GM18867 (cell line): ENCODE measurements at regions not wholly inside any gene's neighbourhood (a gene's known extent, or its start where the extent isn't known, plus 50 kb on each side); places are given as distances from the start of the nearest gene placed in this dataset.

ENCODE experiments used
- ATAC-seq: cut with Tn5 transposase; IDR thresholded peaks from one replicate; pipeline ENCODE4 v1.9.1; 2021; ENCODE audit warnings: mild to moderate bottlenecking, moderate library complexity; ENCODE audit not compliant: unreplicated experiment

DNA sequence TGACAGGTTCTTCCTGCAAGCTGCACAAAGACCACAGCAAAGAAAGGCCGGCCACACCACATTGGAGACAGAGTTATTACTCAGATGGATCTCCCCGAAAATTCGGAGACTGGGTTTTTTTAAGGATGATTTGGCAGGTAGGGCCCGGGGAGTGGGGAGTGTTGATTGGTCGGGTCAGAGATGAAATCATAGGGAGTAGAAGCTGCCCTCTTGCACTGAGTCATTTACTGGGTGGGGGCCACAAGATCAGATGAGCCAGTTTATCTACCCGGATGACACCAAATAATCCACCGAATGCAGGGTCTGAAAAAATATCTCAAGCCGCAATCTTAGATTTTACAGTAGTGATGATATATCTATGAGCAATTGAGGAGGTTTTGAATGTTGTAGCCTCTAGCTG is 401.8 kb upstream of the FAT3 start:
- no peak for ATAC-seq

DNA sequence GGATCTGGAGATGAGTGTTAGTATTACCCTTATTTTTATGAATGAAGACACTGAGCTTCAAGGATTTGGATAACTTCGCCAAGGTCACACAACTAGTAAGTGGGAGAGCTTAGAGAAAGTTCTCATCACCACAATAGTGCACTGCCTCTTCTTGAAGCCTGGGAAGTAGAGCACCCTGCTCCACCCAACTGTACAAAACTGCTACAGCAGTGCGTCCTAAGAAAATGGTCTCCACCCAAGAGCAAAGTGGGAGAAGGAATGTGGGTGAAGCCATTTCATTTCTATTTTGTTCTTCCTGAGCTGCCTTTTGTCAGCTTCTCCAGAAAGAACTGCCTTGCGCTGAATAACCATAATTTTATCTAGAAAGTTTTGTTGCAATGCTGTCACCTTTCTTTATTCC is 403.9 kb upstream of the FAT3 start:
- no peak for ATAC-seq

DNA sequence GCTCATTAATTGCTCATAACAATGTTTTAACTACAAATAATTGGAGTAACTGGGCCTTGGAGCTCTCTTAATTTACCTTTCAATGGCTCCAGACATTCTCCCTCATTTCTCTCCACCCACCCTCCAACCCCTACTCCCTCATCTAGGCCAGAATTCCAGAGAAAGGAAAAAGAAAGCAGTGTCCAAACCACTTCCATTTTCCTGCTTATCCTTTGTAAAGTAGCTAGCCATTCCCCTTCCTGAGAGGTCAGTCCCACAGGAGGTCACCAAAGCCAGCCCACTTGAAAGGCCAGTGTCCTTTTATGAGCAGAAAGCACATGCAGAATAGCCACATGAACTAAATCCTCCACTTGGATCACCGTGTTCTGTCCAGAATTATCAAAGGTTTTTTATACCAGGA is 404.8 kb upstream of the FAT3 start:
- ATAC-seq, result no peak

DNA sequence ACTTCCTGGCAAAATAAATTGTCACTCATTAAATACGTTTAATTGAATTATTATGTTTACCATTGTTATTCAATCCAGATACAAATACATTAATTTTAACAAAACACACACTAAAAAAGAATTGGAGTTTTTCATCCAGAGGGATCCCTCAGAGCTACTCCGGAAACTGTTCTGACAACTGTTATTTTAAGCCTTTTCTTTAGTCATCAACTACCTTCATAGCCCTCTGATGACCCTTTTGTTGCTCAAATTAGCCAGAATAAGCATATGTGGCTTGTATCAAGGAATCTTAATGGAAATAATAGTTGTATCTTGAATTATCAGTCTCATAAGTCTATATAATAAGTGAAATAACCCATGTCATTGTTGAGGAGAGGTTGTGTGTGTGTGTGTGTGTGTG is 405.4 kb upstream of the FAT3 start:
- ATAC-seq, result no peak

DNA sequence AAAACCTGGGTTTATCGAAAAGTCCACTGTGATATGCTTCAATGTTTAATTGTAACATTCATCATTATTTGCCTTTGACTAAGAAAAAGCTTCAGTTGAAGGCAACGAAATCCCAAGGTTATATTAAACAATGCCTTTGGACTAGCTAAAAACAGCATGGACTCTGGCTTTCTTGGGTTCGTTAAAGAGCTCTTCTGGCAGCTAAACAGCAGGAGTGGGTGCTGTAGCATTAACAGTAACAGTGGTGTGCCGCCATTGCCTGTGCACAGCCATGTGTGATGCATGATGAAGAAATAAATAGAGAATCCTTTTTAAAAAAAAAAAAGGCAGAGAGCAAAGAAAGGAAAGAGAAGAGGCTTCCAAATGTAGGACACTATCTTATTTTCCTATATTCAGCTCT is 406.6 kb upstream of the FAT3 start:
- ATAC-seq, result no peak

DNA sequence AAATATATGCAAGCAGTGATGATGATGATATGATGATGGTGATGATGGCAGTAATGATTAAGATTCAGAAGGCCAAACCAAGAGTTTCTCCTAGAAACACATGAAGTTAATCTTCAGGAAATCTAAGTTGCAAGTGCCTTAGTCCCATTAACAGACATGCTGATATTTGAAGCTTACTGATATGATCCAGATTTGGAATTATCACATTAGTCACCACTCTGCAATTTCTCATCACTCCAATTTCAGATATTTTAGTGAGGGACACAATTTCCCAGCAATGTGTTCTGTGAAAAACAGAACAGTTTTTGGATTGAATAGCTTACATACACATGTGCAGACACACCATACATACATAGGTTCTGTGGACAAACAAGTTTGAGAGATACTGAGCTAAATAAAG is 411.4 kb upstream of the FAT3 start:
- ATAC-seq, result no peak

DNA sequence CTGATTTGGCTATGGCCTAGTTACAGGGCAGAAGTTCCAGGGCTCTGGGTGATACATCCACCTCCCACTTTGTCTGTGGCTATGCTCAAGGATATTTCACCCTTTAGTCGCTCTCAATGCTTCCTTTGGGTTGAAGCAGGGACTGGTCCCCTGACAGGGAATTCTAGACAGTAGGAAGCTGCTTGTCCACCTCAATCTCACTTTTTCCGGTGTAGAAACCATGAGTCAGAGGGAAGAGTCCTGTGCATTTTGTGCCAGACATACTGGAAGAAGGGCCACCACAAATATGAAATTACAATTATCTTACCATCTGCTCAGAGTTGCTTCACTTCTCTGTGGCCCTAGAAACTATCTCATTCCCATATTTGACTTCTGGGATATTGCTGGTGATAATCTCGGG is 413.7 kb upstream of the FAT3 start:
- no peak for ATAC-seq

DNA sequence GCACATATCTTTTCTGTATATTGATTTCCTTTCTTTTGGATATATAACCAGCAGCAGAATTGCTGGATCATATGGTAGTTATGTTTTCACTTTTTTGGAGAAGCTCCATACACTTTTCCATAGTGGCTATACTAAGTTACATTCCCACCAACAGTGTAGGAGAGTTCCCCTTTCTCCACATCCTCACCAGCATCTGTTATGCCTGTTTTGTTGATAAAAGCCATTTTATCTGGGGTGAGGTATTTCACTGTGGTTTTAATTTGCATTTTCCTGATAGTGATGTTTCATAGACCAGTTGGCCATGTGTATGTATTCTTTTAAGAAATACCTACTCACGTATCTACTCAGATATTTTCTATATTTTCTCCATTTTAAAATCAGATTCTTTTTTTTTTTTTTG is 419.3 kb upstream of the FAT3 start:
- ATAC-seq, result no peak

DNA sequence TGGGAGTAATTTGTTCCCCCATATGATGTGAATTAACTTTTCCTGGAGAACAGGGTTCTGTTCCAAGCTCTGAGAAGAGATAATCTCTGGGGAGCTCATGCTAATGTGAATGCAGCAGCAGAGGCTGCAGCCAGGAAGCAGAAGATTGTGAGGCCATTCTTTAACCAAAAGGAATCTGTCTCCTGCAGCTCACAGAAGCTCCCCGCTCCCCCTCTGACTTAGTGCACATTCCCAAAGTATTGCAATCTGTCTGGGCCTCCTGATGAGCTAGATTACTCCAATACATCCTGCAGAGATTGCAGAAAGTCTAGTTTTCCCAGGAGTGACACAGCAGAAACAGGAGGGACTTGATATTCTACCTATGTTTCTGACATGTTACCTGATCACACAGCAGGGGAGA is 420.6 kb upstream of the FAT3 start:
- no peak for ATAC-seq

DNA sequence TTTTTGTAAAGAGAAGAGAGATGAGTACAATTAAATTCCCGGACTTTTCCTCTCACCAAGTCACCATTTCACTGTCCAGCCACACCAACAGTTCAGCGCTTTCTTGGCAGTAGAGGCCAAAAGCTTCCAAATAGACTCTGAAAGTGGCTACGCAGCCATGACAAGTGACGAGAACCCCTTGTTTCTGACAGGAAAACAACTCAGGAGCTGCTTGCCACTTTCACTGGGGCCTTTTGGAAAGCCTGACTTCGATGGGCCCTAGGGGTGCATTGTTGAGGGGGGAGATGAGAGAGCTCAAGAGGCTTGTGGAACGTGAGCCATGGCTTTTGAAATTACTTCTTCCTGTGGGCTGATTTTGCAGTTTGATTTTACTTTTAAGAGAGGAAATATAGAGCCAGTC is 422.1 kb upstream of the FAT3 start:
- no peak for ATAC-seq

DNA sequence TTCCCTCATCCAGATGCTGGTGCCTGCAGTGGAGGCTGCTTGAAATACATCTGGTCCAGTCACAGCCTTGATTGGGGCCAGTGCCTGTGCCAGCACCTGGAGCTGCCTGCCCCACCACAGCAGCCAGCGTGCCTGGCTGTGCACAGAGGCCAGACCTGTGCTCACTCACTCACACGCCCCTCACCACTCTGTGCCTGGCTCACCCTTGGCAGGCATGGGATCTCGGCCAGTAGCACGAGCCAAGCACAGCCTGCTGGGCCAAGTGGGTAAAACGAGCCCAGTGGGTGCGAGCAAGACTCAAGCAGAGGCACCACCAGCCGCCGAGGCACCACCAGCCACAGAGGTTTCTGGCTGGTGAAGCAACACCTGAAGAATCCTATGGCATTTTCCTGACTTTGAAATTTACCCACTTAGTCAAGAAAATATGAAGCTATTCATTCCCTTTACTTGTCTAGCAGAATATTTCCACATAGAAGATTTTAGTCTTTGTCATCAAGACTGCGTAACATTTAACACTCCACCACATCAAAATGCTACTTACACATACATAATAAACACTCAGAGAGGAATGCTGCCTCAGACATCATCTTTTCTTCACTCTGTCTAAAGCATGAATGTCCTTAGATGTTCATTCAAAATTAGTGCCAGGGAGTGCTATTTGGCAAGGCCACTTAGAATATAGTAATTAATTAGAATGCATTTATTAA is 424.3 kb upstream of the FAT3 start:
- no peak for ATAC-seq

DNA sequence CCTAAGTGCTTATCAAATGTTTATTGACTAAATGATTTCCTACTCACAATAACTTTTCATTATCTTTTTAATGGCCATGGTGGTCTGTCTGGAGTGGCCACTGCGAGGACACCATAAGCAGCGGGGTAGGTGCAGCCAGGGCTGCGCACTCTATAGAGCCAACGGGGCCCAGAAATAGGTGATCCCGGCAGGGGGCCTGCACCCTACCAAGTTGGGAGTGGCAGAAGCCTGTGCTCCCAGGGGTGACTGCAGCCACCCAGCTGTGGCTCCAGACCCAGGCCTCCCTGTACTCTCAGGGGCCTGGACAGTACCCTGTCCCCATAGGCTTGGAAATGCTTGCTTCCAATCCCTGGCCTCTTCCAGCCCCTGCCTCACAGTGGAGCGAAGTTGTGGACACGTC is 426.4 kb upstream of the FAT3 start:
- ATAC-seq, result no peak

DNA sequence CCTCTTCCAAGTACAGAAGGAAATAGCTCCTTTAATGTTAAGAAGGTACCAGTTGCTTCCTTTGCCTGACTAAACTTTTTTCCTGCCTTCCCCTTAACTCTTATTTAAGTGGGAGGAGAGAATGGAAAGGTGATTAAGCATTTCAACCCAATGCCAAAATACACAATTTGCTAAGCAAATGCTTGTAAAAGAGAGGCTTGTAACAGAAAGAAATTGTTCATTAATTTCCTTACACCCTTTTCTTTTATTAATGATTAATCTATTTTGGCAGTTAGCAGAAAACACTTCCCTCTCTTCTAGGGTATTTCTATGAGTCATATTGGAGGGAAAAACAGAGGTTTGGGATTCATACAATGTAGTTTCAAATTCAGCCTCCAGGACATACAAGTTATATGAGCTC is 427.6 kb upstream of the FAT3 start:
- ATAC-seq, result no peak

DNA sequence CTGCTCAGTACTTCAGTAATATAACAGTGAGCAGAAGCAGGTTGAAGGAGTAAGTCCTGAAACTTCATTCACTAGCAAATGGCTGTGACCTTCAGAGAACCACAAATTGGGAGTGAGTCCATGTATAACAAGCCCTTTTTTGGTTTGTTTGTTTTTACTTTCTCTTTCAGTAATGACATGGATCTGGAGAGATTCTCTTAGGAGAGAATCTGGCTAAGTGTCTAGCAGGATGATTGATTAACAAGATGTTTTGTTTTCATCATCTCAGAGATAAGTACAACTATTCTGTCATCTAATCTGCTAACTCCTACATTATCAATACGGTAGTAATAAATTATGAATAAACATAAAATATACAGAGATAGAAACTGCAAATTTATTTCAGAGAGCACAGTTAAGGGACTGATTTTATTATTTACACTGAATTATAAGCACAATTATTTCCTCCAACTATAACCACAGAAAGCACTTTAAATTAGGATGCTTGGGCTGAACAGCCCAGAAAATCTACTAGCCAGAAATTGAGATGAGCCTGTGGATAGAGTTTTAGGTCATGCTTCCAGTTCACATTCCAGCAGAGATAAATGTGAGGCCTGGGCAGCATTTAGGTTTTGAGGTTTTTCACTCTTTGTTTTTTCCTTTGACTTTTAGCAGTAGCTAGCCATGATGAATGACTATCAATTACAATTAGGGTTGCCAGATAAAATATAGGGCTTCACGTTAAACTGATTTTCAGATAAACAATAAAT is 429.3 kb upstream of the FAT3 start:
- ATAC-seq, result no peak

DNA sequence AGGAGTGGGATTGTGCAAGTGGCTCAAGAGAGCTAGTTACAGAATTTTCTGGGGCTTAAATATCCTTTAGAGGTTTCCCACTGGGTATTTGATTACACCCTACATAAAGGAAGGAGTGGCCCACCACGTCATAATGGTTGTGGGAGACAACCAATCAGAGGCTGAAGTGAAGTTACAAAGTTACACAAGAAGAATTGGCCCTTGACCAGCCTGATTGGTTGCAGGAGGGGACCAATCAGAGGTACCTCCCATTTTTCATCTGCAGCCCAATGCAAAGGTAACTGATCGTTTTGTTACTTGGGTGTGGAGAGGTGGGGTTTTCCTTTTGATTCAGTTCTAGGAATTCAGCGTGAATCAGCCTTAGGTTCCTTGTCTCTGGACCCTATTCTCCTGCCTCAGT is 430.5 kb upstream of the FAT3 start:
- no peak for ATAC-seq

DNA sequence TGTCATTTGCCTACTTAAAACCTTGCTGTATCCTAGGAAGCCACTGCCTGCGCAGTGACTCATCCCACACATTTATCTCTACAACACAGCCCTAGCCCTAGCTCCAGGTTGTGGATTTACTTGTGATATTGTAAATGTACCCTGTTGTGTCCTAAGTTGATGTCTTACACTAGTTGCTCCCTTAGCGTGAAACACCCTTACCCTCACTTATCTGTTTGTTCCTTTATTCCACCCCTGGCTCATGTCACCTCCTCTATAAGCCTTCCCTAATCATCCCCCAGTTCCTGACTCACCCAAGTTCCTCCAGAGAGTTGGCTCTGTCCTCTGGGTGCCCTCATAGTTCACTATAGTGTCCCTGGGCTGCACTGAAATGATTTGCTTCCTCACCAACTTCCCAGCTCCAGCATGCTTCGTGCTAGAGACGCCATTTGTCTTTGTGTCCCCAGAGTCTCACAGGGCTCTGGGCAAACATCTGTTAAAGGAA is 431.8 kb upstream of the FAT3 start:
- ATAC-seq, result no peak

DNA sequence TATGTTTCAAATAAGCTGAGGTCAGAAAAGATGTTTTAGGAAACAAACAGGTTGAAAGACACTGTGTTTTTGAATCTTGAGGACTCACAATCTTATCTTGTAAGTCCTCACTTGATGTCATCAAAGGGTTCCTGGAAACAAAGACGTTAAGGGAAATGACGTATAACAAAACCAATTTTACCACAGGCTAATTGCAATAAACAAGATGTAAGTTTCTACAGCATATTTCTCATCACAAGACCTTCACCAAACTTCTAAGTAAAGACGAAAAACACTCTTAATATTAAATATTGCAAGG is 433.5 kb upstream of the FAT3 start:
- ATAC-seq, result no peak

DNA sequence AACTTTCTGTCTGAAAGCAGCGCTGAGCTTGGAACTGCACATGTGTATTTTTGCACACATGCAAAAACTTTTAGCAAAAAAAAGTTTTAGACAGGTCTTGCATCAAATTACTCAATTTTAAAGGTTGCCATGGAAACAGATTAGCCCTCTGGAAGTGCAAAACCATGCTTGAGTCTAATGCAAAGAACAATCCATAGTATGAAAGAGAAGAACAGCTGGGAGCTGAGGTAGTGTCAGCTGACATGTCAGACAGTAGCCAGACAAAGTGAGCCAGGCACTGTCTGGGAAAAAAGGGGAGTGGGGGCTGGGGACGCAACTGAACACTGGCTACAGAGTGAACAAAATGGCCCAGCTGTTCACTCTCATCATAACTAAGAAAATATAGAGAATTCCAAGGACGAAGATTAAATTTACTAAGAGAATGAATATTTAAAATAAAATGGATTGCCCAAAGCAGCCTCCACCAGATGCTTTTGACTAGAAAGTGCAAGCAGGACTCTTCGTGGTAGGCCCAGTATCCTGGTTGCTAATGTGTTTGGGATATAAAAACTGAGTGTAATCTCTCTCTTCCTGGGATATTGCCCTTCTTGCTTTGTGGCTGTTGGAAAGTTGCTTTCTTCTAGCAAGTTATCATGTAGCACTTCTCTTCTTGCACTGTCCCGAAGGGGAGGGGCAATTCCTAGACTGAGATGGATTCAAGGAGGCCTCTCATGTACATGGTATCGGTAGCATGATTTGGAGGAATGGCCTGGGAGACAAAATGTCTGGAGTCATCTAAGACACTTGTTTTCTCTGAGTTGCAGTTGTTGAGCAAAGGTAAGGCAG is 434.1 kb upstream of the FAT3 start:
- no peak for ATAC-seq

DNA sequence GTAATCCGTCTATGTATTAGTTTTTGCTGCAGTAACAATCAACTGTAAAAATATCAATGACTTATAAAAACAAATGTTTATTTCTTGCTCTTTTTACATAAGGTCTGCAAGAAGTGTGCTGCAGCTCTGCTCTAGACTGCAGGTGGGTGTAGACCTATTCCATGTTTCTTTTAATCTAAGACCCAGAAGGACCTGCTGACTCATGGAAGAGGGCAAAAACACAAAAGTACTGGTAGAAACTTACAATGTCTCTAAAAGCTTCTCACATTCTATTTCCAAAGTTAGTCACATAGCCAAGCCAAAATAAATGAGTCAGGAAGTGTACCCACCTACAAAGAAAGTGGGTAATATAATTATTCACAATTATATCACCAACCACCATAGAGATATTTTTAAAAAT is 435.9 kb upstream of the FAT3 start:
- ATAC-seq, result no peak

DNA sequence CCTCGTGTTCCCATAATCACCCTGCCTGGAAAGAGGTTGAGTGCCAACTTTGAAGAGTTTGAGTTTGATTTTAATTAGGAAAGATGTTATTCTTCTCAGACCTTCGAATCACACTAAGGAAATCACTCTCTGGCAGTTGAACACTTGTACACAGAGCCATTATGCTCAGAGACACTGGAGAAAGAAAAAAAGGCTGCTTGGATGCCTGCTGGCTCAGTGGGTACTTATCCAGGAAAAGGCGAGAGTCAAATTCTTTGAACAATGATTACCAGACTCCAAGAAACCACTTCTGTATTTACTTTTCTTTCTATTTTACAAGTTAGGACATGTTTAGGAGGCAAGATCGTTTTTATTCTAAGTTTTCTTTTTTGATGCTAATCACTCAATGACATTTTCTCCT is 438.5 kb upstream of the FAT3 start:
- ATAC-seq, result no peak

DNA sequence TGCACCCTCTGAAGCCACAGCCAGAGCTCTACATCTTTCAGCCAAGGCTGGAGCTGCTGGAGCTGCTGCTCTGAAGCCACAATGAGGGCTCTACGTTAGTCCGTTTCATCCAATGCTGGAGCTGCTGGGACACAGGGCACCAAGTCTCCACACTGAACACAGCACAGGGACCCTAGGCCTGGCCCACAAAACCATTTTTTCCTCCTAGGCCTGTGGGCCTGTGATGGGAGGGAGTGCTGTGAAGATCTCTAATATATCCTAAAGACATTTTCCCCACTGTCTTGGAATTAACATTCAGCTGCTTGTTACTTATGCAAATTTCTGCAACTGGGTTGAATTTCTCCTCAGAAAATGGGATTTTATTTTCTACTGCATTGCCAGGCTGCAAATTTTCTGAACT is 441.4 kb upstream of the FAT3 start:
- ATAC-seq, result no peak

DNA sequence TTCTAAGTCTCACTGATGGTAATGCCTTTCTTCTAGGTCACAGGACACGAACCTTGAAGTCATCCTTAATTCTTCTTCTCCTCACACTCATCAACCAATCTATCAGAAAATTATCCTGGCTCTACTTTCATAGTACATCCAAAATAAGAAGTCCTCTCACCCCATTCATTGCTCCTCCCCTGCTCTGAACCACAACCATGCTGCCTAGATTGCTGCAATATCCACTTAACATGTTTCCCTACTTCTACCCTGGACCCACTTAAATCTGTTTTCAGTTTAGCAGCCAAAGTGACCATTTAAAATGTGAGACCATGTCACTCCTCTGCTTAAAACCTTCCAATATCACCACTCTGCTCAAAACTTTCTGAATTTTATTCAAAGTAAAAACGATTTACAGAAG is 445.9 kb upstream of the FAT3 start:
- no peak for ATAC-seq
